ENCODE measurements at regions not wholly inside any gene's neighbourhood (a gene's known extent, or its start where the extent isn't known, plus 50 kb on each side); places are given as distances from the start of the nearest gene placed in this dataset.

- H3K4me3 Mint-ChIP-seq = no peak overlapping the region
- no peaks in the 10 kb centered on the region for H3K9me3 Mint-ChIP-seq
- H3K27ac Mint-ChIP-seq = no peak overlapping the region
- POLR2A ChIA-PET = no interaction called here
- CTCF ChIA-PET = no interaction called here
- no peaks in the 10 kb centered on the region for H3K36me3 Mint-ChIP-seq (ENCODE audit: low read depth)
- no peak for TF ChIP-seq CTCF (IDR thresholded peaks at IDR 0.05)
- H3K4me1 Mint-ChIP-seq (ENCODE audit: low read depth) = no peaks in the 10 kb centered on the region
- DNase-seq (no peak), ATAC-seq (no peak)
- peaks cover 16% of the 10 kb centered on the region for H3K27me3 Mint-ChIP-seq
- intact Hi-C loops (cut with micrococcal nuclease) = no loop called here
These were observed 58.2 kb upstream of the FOXD3 start for GRCh38 chr1:63264161-63264560.

GRCh38 chr1:63266857-63267256, 55.5 kb upstream of the FOXD3 start:
- POLR2A ChIA-PET = no interaction called here
- peaks cover 13% of the 10 kb centered on the region for H3K27me3 Mint-ChIP-seq
- DNase-seq (no peak), ATAC-seq (no peak)
- H3K9me3 Mint-ChIP-seq = no peaks in the 10 kb centered on the region
- TF ChIP-seq CTCF (IDR thresholded peaks at IDR 0.05) = no peak
- CTCF ChIA-PET = no interaction called here
- H3K4me1 Mint-ChIP-seq (ENCODE audit: low read depth) = no peaks in the 10 kb centered on the region
- no peak overlapping the region for H3K27ac Mint-ChIP-seq
- intact Hi-C loops (cut with micrococcal nuclease) = no loop called here
- H3K36me3 Mint-ChIP-seq (ENCODE audit: low read depth) = no peaks in the 10 kb centered on the region
- no peak overlapping the region for H3K4me3 Mint-ChIP-seq

GRCh38 chr1:63268876-63269275, 53.5 kb upstream of the FOXD3 start:
- Mint-ChIP-seq H3K4me1 (ENCODE audit: low read depth) (no peaks in the 10 kb centered on the region), H3K4me3 (no peak overlapping the region), H3K9me3 (no peaks in the 10 kb centered on the region), H3K27me3 (peaks cover 14% of the 10 kb centered on the region), H3K27ac (no peak overlapping the region), H3K36me3 (ENCODE audit: low read depth) (no peaks in the 10 kb centered on the region)
- ChIA-PET CTCF (no interaction called here), POLR2A (no interaction called here)
- TF ChIP-seq CTCF (IDR thresholded peaks at IDR 0.05) = no peak
- DNase-seq (no peak), ATAC-seq (no peak)
- intact Hi-C loops (cut with micrococcal nuclease) = no loop called here

- Mint-ChIP-seq H3K4me1 (ENCODE audit: low read depth) (no peaks in the 10 kb centered on the region), H3K36me3 (ENCODE audit: low read depth) (no peaks in the 10 kb centered on the region)
- CTCF ChIA-PET = no interaction called here
These were observed 52.8 kb upstream of the FOXD3 start for GRCh38 chr1:63269571-63269970.

More at GRCh38 chr1:63269571-63269970, 52.8 kb upstream of the FOXD3 start:
- TF ChIP-seq CTCF (IDR thresholded peaks at IDR 0.05) = no peak
- Mint-ChIP-seq H3K27me3 (peaks cover 14% of the 10 kb centered on the region), H3K27ac (no peak overlapping the region), H3K4me3 (no peak overlapping the region), H3K9me3 (no peaks in the 10 kb centered on the region)
- no peak for DNase-seq
- intact Hi-C loops (cut with micrococcal nuclease) = no loop called here
- POLR2A ChIA-PET = no interaction called here
- no peak for ATAC-seq

All from activated CD8-positive, alpha-beta T cell treated with anti-CD3 and anti-CD28 coated beads for 36 hours (primary cell).